ENCODE measurements at regions not wholly inside any gene's neighbourhood (a gene's known extent, or its start where the extent isn't known, plus 50 kb on each side); places are given as distances from the start of the nearest gene placed in this dataset.

- no peaks in the 10 kb centered on the region for H3K36me3 ChIP-seq (replicated peaks; ENCODE audit: low read depth, low read length)
- no peak overlapping the region for H3K4me2 ChIP-seq (ENCODE audit: low read length)
- TF ChIP-seq CTCF (IDR thresholded peaks at IDR 0.05; ENCODE audit: low read depth, low read length) (no peak), EZH2phosphoT487 (IDR thresholded peaks at IDR 0.05; ENCODE audit: low read depth) (no peak)
- H3K9me3 ChIP-seq (ENCODE audit: insufficient read depth, low read length), result no peaks in the 10 kb centered on the region
- no peaks in the 10 kb centered on the region for H3K79me2 ChIP-seq (ENCODE audit: low read length)
- H4K20me1 ChIP-seq (ENCODE audit: insufficient read depth, low read length), result no peaks in the 10 kb centered on the region
- H3K4me3 ChIP-seq (ENCODE audit: low read length), result no peak overlapping the region
- no peak overlapping the region for H3K27ac ChIP-seq (ENCODE audit: low read length)
- no peak overlapping the region for H3K9ac ChIP-seq (ENCODE audit: low read length)
- no peak overlapping the region for H2AFZ ChIP-seq (ENCODE audit: low read depth, low read length)
- H3K4me1 ChIP-seq (ENCODE audit: low read length), result no peaks in the 10 kb centered on the region
- no peaks in the 10 kb centered on the region for H3K27me3 ChIP-seq (ENCODE audit: low read depth, low read length)
Observed at GRCh38 chr10:106384496-106384895, 780.0 kb downstream of the SORCS1 start.

GRCh38 chr10:106380706-106381105, 783.8 kb downstream of the SORCS1 start:
- Histone ChIP-seq H3K27me3 (ENCODE audit: low read depth, low read length) (no peaks in the 10 kb centered on the region), H3K9ac (ENCODE audit: low read length) (no peak overlapping the region), H3K4me1 (ENCODE audit: low read length) (no peaks in the 10 kb centered on the region), H3K27ac (ENCODE audit: low read length) (no peak overlapping the region), H2AFZ (ENCODE audit: low read depth, low read length) (no peak overlapping the region), H3K36me3 (replicated peaks; ENCODE audit: low read depth, low read length) (no peaks in the 10 kb centered on the region), H3K9me3 (ENCODE audit: insufficient read depth, low read length) (no peaks in the 10 kb centered on the region), H3K4me3 (ENCODE audit: low read length) (no peak overlapping the region), H4K20me1 (ENCODE audit: insufficient read depth, low read length) (no peaks in the 10 kb centered on the region), H3K4me2 (ENCODE audit: low read length) (no peak overlapping the region), H3K79me2 (ENCODE audit: low read length) (no peaks in the 10 kb centered on the region)
- TF ChIP-seq EZH2phosphoT487 (IDR thresholded peaks at IDR 0.05; ENCODE audit: low read depth) (no peak), CTCF (IDR thresholded peaks at IDR 0.05; ENCODE audit: low read depth, low read length) (no peak)

- Histone ChIP-seq H3K79me2 (ENCODE audit: low read length) (no peaks in the 10 kb centered on the region), H3K36me3 (replicated peaks; ENCODE audit: low read depth, low read length) (no peaks in the 10 kb centered on the region), H3K9ac (ENCODE audit: low read length) (no peak overlapping the region), H4K20me1 (ENCODE audit: insufficient read depth, low read length) (no peaks in the 10 kb centered on the region), H2AFZ (ENCODE audit: low read depth, low read length) (no peak overlapping the region), H3K4me2 (ENCODE audit: low read length) (no peak overlapping the region), H3K4me1 (ENCODE audit: low read length) (no peaks in the 10 kb centered on the region), H3K9me3 (ENCODE audit: insufficient read depth, low read length) (no peaks in the 10 kb centered on the region), H3K4me3 (ENCODE audit: low read length) (no peak overlapping the region), H3K27ac (ENCODE audit: low read length) (no peak overlapping the region), H3K27me3 (ENCODE audit: low read depth, low read length) (no peaks in the 10 kb centered on the region)
- TF ChIP-seq CTCF (IDR thresholded peaks at IDR 0.05; ENCODE audit: low read depth, low read length) (no peak), EZH2phosphoT487 (IDR thresholded peaks at IDR 0.05; ENCODE audit: low read depth) (no peak)
Observed at GRCh38 chr10:106378251-106378650, 786.3 kb downstream of the SORCS1 start.

GRCh38 chr10:106370751-106371150, 793.8 kb downstream of the SORCS1 start:
- Histone ChIP-seq H2AFZ (ENCODE audit: low read depth, low read length) (no peak overlapping the region), H3K4me3 (ENCODE audit: low read length) (no peak overlapping the region), H3K36me3 (replicated peaks; ENCODE audit: low read depth, low read length) (no peaks in the 10 kb centered on the region), H3K27me3 (ENCODE audit: low read depth, low read length) (no peaks in the 10 kb centered on the region), H3K4me1 (ENCODE audit: low read length) (no peaks in the 10 kb centered on the region), H3K4me2 (ENCODE audit: low read length) (no peak overlapping the region), H3K27ac (ENCODE audit: low read length) (no peak overlapping the region), H4K20me1 (ENCODE audit: insufficient read depth, low read length) (no peaks in the 10 kb centered on the region), H3K9me3 (ENCODE audit: insufficient read depth, low read length) (no peaks in the 10 kb centered on the region), H3K79me2 (ENCODE audit: low read length) (no peaks in the 10 kb centered on the region), H3K9ac (ENCODE audit: low read length) (no peak overlapping the region)
- TF ChIP-seq CTCF (IDR thresholded peaks at IDR 0.05; ENCODE audit: low read depth, low read length), result no peak
- no peak for TF ChIP-seq EZH2phosphoT487 (IDR thresholded peaks at IDR 0.05; ENCODE audit: low read depth)

Measured in OCI-LY3 (cell line).